HG02759 (cell line): ENCODE measurements at regions not wholly inside any gene's neighbourhood (a gene's known extent, or its start where the extent isn't known, plus 50 kb on each side); places are given as distances from the start of the nearest gene placed in this dataset.
"Not testable (repeated sequence)": the region's sequence is repeated elsewhere in the genome, so short reads cannot be mapped to it uniquely, and the experiment has no call there.

Experiments used
- ATAC-seq: cut with Tn5 transposase; IDR thresholded peaks from one replicate; pipeline ENCODE4 v1.9.1; 2021; ENCODE audit warnings: mild to moderate bottlenecking, moderate library complexity; ENCODE audit not compliant: unreplicated experiment

DNA sequence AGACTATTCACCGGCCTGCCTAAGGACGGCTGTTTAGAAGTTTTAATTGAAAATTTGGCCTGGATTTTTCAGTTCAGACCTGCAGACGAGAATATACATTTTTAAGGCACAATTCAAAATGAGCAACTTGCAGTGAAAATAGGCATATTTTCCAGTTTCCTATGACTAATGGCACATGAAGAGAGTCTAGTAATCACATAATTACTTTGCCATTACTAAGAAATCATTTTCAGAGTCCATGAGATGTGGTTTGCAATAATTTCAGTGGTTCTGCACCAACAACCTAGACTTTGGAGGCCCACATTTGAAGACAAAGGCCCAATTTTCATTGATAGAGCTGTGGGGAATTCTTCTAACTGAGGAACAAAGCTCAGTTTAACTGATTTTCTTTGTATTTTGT lies 205.3 kb downstream of the SOX2 start:
- ATAC-seq, result no peak

DNA sequence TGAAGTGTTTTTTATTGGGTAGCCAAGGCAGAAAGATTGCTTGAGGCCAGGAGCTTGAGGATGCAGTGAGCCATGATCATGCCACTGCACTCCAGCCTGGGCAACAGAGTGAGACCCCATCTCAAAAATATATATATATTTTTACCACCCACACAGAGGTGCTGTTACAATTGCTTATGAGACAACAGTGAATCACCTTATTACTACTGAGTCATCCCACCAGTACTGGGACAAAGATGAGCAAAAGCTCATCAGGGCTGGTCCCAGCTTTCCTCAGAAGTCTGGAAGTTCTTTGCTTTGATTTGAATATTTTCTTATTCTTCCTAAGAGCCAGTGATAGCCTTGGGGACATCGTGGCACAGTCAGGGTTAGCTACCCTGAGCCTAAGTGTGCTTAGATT lies 207.7 kb downstream of the SOX2 start:
- no peak for ATAC-seq

DNA sequence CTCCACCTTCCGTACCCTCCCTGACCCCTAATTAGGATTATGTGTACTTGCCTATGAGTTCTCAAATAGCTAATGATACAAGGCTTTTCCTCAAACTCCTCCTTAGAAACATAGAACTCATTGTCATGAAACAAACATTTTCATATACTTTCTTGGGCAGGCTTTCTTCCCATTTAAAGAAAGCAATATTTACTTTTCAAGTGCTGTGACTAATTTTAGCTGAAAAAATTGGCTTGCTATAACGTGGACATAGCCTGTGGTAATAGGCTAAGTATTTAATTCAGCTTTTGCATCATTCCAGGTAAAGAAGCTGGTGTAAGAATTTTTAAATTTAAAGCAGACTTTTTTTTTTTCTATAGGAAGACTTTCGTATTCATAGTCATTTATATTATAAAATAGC lies 208.7 kb downstream of the SOX2 start:
- no peak for ATAC-seq

DNA sequence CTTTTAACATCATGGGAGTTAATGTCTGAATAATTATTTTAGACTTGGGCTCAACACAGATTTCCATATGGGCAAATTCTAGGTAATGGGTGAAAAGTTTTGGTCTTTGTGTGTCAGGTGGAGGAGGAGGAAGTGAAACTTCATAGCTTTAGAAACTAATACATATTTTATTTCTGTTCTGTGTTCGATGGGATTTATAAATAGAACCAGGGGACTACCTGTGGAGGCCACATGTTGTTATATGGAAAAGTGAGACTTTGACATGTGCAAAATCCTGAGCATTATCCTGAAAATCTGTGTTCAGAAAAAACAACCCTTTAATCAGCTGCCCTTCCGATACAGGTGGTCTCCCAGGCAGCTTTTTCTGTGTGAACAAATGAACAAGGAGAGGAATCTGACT lies 209.5 kb downstream of the SOX2 start:
- peak; percentile 92 for ATAC-seq

DNA sequence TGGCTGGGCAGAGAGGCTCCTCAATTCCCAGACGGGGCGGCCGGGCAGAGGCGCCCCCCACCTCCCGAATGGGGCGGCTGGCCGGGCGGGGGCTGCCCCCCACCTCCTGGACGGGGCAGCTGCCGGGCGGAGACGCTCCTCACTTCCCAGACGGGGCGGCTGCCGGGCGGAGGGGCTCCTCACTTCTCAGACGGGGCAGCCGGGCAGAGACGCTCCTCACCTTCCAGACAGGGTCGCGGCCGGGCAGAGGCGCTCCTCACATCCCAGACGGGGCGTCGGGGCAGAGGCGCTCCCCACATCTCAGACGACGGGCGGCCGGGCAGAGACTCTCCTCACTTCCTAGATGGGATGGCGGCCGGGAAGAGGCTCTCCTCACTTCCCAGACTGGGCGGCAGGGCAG lies 214.1 kb downstream of the SOX2 start:
- not testable (repeated sequence) for ATAC-seq

DNA sequence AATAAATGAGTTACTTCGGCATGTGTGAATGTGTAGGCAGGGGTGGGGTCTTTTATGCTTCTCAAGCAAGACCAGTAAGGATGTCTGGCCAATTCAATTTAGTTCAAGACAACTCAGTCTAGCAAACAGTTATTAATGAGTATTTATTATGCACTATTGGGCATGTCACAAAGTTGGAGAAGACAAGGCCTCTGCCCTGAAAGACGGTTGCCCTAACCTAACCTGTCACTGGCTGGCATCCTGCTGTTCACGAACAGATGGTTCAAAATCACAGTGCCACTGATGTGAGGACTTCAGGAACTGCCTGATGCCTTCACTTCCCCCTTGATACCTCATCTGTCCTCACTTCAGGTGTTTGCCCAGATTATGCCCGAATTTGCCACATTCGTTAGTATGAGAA lies 217.8 kb downstream of the SOX2 start:
- no peak for ATAC-seq

DNA sequence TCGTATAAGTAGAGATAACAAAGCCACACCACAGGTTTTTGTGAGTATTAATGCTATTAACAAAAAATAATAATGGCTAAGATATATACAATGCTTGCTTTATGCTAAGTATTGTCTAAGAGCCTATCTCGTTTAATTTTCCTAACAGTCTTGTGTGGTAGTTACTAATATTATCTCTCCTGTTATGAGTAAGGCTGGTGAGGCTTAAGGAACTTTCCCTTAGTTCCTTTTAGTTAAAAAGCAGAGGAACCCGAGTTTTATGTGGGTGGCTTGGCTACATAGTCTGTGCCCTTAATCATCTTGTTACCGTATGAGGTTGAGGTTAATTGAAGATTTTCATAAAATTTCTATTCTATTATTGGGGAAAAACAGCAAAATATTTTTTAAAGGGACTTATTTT lies 218.4 kb downstream of the SOX2 start:
- ATAC-seq, result no peak

DNA sequence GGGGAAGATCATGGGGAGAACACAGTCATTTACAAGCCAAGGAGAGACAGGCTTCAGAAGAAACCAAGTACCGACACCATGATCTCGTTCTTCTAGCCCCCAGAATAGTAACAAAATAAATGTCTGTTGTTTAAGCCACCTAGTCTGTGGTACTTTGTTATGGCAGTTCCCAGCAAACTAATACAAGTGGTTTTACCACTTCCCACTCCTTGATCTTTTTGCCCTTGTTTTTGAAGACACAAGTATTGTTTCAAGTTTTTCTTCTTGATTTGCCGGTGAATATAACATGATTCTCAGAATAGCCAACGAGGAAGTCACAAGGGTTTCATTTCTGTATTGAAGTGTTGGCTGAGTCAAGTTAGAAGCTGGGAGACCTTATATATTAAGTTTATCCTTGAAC lies 220.3 kb downstream of the SOX2 start:
- peak; percentile 67 for ATAC-seq

DNA sequence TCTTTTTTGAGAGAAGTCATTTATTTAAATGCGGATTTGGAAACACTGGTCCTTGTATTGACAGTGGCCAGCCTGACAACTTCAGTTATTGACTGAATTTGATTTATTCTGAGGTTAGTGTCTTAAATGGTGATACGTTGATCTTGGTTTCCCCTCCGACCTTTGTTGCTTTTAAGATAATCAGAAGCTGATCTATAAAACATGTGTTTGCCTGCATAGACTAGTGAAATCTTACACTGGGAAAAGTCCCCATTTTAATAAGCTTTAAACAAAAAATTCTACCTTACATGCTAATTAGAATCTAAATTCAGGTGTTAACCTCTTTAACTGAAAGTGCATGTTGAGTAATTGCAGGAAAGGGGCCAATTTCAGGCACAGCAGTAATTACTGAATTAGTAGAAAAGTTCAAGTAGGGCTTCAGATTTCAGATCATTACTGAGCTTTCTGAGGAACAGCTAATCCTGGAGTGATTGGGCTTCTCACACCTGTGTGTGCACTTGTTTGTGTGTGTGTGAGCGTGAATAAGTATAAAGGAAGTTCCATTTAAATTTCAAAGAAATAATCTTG lies 221.4 kb downstream of the SOX2 start:
- peak; percentile 39 for ATAC-seq

DNA sequence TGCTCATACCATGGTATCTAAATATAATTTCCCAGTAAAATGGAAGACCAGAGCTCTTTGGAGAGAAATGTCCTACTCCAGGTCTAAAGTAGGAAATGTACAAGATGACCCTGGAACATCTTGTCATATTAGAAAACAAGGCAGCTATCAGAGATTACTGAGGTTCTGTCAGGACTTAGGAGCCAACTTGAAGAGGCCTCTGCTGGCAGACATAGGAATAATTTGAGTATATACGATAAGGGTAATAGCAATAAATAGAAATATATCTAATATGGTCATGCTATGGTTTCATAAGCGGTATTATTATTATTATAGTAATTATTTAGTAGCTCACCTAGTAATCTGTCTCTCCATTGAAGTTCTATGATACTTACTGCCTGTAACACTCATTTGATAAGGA lies 224.2 kb downstream of the SOX2 start:
- ATAC-seq, result no peak

DNA sequence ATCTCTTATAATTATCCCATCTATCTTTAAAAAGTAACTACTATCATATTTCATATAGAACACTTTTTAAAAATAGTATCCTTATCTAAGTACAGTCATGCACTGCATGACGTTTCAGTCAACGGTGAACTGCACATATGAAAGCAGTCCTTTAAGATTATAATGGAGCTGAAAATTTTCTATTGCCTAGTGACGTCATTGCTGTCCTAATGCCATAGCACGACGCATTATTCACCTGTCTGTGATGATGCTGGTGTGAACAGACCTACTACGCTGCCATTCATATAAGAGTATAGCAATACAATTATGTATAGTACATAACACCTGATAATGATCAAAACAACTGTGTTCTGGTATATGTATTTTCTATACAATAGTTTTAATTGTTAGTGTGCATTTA lies 225.0 kb downstream of the SOX2 start:
- ATAC-seq, result no peak

DNA sequence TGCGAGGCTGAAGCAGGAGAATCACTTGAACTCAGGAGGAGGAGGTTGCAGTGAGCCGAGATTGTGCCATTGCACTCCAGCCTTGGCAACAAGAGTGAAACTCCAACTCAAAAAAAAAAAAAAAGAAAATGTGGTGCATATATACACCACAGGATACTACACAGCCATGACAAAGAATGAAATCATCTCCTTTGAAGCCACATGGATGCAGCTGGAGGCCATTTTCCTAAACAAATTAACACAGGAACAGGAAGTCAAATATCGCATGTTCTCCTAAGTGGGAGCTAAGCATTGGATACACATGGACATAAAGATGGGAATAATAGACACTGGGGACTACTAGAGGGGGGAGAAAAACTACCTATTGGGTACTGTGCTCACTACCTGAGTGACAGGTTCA lies 226.9 kb downstream of the SOX2 start:
- ATAC-seq, result not testable (repeated sequence)

DNA sequence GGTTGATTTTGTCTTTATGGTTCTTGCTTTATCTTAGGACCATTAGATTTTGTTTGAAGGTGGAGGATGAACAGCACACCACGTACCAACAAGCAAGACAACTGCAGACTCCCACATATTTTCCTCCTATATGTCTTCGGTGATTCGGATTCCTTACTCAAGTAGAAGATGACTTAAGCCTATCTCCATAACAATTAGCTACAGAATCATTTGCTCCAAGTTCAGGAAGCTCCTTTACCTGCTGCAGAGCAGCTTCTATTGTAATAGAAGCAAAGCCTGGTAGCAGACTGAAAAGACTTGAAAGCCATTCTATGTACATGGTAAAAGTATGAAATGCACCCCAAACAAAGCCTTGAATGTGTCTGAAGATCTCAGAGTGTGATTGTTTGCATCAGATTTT lies 229.0 kb downstream of the SOX2 start:
- ATAC-seq, result no peak

DNA sequence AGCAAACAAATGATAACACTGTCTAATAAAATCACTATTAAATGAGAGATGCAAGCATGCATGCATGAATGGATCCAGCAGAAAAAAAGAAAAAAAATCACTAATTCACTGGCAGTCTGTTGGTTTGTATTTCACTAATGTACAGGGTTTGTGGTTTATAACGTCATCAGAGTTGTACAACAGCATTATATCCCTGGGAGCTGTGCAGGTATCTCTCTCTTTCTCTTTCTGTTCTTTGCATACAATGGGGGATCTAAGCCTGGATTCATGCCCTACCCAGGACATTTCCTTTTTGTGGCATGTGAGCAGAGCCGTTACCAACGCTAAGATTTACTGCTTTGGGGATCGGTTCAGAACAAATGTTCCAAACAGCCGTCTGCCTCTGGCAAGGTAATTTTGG lies 229.5 kb downstream of the SOX2 start:
- ATAC-seq, result no peak

DNA sequence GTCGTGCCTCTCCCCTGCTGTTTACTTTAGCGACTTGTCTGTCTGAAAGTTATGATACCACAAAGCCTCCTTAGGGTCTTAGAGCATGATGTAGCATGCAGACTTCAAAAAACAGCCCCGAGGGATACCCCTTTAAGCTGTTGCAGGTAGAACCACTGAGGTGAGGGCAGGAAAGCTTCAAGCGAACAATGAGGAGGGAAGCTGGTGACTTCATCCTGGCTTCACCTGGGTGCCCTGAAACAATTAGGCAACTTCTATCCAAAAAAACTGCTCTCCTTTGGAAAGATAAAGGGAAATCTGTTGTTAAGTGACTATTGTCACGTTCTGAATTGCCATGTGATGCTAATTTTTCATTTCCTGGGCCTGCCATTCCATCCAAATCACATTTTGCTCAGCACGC lies 231.6 kb downstream of the SOX2 start:
- no peak for ATAC-seq

DNA sequence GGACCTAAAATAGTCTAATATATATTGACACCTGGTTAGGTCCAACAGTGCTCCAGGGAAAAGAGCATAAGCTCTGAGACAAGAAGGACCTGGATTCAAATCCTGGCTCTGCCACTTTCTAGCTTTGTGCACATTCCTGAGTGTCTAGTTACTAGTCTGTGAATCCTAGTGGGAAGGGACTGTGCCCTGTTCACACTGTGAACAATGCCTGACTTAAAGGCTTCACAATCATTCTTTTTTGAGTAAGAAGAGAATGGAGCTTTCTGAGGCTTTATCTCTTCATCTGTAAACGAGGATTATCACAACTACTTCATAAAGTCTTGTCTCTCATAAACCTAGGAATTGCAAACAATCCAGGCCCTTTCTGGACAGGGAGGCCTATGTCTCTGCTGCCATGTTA lies 235.9 kb downstream of the SOX2 start:
- no peak for ATAC-seq

DNA sequence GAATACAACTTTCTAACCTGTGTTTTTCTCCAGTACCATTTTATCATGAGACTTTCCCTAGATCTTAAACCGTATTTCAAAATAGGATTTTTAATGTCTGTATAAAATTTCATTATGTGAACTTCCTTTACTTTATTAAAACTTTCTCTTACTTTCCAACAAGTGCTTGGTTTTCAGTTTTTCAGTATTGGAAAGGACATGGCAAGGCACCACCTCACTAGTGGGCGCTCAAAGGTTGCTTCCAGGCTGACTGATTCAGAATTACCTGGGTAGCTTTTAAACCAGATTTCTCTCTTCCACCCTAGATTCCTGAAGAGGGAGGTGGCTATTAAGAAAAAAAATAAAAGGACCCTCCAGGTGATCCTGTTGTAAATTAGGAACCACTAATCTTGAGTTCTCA lies 236.6 kb downstream of the SOX2 start:
- ATAC-seq, result no peak

DNA sequence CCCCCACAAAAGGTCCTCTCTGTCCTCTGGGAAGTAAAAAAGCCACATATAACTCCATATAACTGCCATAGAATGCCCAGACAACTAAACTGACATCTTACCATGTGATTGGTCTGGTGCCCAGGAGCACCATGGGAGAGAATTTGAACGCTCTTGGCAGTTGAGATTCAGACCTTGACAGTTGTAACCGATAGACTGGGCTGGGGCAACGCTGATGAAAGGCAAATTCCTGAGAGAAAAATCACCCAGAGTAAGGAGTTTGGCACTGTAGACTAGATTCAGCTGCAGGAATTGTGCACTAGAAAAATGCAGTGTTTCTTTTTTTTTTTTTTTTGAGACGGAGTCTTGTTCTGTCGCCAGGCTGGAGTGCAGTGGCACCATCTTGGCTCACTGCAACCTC lies 240.5 kb downstream of the SOX2 start:
- ATAC-seq, result no peak

DNA sequence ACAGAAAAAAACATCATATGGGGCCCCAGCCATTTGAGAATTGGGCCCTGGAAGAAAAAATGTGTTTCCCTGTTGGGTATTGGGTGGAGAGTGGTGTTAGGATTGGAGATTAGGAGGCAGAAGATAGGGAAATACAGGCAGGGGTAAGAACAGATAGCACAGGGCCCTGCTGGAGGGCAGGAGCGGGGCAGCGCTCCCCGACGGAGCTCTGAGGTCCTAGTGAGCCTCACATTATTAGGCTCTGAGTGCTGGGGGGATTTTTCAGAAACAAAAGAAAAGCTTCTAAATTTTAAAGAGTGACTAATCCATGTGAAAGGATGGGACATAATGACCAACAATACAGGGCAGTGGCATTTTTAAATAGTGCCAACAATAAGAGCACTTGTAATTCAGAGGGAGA lies 241.2 kb downstream of the SOX2 start:
- ATAC-seq, result no peak

DNA sequence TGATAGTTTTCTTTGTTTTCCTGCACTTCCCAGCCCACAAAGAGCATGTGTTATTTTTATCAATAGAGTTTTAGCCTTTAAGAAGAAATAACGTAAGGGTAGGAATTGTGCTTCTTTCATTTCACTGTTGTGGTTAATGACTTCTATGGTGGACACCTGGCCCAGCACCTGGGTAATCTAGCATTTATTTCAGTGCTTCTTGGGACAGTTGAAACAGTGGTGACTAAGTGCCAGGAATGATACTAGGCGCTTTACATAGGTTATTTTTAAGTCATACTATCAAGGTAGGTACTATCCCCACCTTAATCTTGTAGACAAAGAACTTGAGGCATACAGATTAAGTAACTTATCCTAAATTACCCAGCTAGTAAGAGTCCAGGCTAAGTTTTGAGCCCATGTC lies 243.8 kb downstream of the SOX2 start:
- ATAC-seq, result no peak

DNA sequence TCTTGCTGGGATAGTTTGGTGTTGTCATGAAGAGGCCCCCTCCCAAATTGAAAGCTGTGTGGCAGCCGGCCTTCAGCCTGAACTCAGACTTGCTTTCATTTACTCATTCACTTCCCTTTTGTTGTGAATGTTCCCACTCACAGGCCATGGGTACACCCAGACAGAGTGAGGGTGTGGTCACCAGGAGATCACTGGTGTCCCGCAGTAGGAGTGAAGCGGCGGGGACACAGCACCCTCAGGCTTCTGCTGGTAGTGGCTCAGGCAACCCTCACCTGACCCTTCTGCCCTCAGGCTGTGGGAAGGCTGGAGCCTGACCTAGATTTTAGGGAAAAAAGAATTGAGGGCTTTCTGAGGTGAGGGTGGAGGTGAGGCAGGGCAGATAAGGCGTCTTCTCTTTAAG lies 244.4 kb downstream of the SOX2 start:
- no peak for ATAC-seq

DNA sequence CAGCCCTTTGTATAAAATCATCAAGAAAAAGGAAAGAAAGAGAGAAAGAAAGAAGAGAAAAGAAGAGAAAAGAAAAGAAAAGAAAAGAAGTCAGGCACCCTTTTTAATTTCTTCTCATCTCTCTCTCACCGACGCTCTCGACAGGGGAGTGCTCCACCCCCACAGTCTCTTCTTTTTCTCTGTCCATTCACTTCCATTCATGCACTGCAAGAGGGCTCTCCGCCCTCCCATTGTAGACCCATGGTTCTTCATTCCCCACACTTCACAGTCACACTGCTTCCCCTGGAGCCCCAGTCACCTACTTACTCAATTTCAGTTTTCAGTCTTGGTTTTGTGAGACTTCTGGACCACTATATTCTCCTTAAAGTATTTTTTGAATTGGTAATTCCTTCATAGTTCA lies 254.7 kb downstream of the SOX2 start:
- ATAC-seq, result no peak

DNA sequence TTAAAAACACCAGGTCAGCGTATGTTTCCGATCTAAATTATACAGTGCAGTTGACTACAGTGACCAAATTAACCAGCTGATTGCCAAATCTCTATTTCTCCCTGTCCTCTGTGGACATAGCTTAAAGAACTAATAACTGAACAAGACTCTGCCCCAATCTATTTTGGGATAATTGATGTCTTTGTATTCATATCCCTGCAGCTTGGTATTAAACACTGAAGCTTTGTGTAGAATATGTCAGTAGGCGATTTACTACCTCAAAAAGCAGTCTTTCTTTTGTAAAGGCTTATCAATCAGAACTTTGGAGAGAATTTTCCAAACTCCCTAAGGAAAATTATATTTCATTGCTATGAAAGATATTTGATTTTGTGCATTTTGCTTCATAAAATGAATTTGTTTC lies 258.2 kb downstream of the SOX2 start:
- no peak for ATAC-seq

DNA sequence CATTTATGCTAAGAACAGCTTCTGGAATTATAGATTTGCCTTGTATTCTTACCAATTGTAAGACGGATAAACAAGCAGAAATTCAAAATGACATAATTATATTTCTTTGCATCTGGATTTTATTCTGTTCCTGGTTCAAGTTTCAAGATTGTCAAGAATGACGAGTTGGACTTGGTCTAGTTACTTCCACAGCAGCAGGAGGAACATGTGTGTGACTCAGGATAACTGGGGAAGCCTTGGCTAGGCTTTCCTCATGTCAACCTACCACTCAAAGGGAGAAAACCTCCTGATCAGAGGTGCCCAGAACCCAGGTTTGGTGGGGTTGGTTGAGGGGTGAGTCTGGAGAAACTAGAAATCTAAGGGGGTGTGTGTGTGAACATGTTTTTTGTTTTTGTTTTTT lies 259.7 kb downstream of the SOX2 start:
- ATAC-seq, result no peak
